GM08714 (cell line): ENCODE measurements at regions not wholly inside any gene's neighbourhood (a gene's known extent, or its start where the extent isn't known, plus 50 kb on each side); places are given as distances from the start of the nearest gene placed in this dataset.

Experiments
- H3K4me3 ChIP-seq: fragments of 200-500 bp; sonication (Bioruptor generic); 2 replicates; pipeline ENCODE4 v1.5.1; 2014; ENCODE audit warnings: mild to moderate bottlenecking, low read length, inconsistent platforms
- ZNF274 ChIP-seq: IDR thresholded peaks from 2 replicates; pipeline ENCODE4 v1.6.1; 2012; ENCODE audit warnings: mild to moderate bottlenecking, low read depth, low read length

GRCh38 chr6:170130201-170130621 is 160.7 kb downstream of the DLL1 start:
- TF ChIP-seq ZNF274 = no peak
- no peak overlapping the region for H3K4me3 ChIP-seq

DNA sequence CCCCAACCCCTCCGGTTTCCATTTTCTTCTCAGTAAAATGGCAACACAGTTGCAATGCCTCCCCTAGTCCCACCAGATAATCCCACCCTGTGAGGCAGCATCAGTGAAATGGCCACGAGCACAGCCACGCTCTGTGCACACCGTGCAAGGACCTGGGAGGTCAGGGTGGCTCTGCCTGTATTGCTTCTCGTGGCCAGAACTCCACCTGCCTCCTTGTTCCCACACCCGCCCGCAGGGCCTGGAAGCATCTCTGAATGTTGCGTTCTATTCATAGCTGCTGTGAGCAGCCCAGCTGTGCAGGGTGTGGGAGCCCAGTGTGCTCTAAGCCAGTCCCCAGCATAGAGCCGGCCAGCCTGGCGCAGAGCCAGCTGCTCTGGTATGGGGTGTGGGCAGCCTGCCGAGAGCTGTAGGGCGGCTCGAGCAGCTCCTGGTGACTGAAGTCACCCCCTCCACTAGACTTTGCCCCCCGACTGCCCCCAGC is 161.1 kb downstream of the DLL1 start:
- no peak overlapping the region for H3K4me3 ChIP-seq
- no peak for TF ChIP-seq ZNF274

DNA sequence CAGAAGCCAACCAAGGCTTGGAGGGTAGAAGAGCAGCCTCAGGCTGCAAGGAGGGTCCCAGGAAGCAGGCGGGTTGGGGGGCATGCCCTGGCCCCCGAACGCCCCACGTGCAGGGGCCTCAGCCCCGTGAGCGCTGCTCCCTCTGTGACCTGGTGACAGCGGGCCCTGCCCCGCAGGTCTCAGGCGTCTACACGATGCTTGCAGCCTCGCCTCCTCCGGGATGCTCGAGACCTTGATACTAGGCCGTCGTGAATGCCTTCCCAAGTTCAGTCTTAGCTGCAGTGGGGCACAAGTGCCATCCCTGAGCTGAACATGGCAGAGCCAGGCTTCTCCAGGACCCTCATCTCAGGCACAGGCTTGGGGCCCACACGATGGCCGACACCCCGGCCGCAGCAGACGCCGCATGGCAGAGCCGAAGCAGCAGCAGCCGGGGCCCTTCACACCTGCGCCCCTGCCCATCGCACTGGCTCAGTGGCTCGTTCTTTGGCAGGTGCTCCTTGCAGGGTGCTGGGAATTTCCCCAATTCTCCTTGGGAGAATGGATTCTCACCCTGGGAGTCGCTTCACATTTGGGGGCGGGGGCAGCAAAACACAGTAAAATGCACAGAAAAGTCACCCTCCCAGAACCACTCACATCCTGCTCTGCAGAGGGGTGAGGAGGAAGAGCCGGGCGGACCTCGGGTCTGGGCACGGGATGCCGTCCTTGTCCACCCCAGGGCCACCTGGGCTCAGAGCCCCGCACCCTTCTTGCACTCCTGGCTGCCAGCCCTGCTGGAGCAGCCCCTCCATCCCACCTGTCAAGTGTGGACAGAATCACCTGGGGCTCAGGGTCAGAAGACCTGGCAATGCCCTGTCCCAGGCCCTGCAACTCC is 161.8 kb downstream of the DLL1 start:
- H3K4me3 ChIP-seq = no peak overlapping the region
- no peak for TF ChIP-seq ZNF274

DNA sequence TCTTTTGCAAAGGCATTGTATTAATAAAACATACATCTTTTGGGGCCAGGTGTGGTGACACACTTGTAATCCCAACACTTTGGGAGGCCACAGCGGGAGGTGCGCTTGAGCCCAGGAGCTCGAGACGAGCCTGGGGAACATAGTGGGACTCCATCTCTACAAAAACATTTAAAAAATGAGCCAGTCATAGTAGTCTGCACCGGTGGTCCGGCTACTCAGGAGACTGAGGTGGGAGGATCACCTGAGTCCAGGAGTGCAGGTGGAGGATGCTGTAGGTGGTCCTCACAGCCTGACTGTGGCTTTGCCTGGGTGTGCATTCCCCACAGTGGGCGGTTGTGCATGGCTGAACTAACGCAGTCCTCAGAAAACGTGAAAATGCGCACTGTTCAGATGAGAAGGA is 162.5 kb downstream of the DLL1 start:
- TF ChIP-seq ZNF274 = no peak

DNA sequence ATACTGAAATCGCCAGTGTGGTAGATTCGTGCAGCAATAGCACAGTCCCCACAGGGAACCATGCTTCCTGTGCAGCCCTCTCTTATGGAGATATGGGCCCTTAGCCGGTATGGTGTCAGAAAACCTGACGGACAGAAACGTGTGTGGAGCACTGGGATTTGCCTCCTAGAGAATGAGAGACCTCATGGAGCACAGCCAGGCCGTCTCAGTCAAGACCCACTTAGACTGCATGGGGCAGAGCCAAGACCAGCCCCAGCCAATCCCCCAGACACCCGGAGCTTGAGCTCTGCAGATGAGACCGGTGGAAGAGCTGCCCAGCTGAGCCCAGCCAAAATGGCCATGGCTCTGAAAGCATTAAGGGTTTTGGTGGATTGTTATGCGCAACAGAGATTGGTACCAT is 163.7 kb downstream of the DLL1 start:
- TF ChIP-seq ZNF274 = no peak
- H3K4me3 ChIP-seq = no peak overlapping the region

More for the DNA sequence above, 162.5 kb downstream of the DLL1 start:
- no peak overlapping the region for H3K4me3 ChIP-seq

- TF ChIP-seq ZNF274 = no peak
Measured at GRCh38 chr6:170125456-170126300, 165.2 kb downstream of the DLL1 start.

GRCh38 chr6:170124836-170125235 is 166.0 kb downstream of the DLL1 start:
- TF ChIP-seq ZNF274 = no peak

More at GRCh38 chr6:170125456-170126300, 165.2 kb downstream of the DLL1 start:
- no peak overlapping the region for H3K4me3 ChIP-seq

DNA sequence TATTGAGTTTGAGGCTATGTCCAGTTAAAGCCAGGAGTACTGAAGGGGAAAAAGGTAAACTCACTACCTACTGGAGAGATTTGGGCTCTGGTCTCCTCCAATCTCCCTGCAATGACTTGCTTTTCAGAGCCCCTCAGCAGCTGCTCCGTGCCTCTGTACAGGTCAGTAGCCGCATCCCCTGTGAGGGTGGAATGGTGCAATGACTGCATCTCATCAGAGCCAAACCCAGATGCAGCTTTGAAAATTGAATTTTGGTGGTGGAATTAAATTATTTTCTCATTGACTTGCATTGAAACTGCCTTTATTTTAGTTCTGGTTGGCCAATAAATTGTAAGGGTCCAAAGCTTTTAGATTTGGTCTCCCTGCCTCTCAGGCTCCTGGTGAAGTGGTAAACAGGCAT is 166.7 kb downstream of the DLL1 start:
- no peak for TF ChIP-seq ZNF274
- no peak overlapping the region for H3K4me3 ChIP-seq

More at GRCh38 chr6:170124836-170125235, 166.0 kb downstream of the DLL1 start:
- no peak overlapping the region for H3K4me3 ChIP-seq

- TF ChIP-seq ZNF274 = no peak
Measured at GRCh38 chr6:170122651-170123050, 168.2 kb downstream of the DLL1 start.

DNA sequence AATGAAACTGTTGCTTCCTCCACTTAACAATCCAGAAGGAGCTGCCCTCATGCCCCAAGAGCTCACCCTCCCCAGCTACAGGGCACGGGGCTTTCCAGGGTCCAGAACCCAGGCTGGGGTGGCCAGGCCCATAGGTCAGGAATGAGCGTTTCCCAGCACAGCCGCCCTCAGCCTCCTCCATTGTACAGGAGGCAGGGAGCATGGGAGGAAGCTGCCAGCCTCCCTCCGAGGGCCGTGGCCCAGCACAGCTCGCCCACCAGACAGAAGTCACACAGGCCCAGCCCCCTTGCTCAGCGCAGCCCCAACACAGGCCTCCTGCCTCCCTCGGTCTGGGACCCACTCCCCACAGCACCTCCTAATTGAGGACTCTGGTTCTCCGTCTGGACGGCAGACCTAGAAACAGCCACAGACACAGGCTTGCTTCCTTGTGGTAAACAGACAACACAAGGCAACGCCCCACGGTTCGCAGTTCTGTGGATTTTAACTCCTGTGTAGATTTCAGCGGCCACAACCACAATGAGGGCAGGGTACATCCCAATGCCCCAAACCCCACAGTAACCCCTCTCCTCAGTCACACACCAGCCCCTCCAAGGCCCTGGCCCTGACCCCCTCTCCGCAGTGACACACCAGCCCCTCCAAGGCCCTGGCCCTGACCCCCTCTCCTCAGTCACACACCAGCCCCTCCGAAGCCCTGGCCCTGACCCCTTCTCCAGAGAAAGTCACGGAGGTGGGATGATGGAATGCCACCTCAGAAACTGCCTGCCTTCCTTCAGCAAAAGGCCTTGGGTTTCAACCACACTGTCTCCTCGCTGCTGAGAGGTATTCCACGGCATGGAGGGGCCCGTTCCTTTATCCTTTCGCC is 173.5 kb downstream of the DLL1 start:
- TF ChIP-seq ZNF274 = no peak
- H3K4me3 ChIP-seq = no peak overlapping the region

More at GRCh38 chr6:170122651-170123050, 168.2 kb downstream of the DLL1 start:
- no peak overlapping the region for H3K4me3 ChIP-seq

DNA sequence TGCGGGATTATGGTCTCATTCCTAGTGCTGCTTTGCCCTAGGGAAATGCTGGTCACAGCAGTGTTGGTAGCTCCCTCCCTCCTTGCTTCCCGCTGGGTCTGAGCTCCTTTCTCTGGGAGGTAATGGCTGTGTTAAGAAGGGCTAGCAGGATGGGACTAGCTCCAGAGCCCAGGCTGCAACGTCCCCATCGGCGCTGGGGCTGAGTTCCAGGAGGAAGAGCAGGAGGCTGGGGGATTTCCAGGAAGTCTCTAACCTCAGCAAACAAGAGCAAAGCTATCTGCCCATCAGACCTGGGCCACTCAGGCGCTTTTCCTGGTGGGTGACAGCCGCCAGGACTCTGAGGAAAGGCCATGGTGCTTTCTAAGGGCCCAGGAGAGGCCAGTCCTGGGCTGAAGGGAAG is 174.2 kb downstream of the DLL1 start:
- no peak for TF ChIP-seq ZNF274
- no peak overlapping the region for H3K4me3 ChIP-seq

DNA sequence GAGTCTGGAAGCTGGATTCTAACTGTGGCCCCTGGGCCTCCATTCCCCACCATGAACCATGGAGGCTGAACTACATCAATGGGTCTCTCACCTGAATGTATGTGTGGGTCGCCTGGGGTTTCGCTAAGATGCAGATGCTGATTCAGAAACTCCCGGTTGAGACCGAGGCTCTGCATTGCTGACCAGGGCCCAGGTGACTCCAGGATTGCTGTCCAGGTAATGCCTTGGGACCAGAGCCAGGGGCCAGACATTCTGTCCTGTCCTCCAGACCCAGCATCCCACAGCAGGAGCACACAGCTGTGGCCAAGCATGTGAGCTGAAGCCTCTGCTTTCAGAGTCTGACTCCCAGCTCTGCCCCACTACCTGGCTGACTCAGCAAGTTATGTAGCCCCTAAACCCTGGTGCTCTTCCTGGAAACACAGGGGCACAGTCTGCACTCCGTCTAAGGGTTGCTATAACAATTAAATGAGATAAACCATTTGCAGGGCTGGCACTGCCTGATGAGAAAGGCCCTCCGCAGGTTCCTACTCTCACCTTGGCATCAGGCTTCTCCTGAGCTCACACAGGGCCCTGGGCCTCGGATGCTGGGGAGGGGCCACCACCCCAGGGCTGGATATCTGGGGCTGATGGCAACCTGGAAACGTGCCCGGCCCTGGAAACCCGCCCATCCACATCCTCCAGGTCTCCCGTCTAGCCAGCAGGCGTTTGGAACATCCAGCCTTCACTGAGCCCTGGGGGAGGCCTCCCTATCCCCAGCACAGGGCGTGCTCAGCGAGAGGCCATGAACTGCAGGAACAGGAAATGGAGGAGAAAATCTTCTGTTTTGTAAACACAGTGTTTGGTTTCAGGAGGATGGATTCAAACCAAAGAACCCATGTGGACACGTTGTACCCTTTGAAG is 175.7 kb downstream of the DLL1 start:
- H3K4me3 ChIP-seq = no peak overlapping the region
- TF ChIP-seq ZNF274 = no peak

GRCh38 chr6:170114187-170114945 is 176.5 kb downstream of the DLL1 start:
- H3K4me3 ChIP-seq = no peak overlapping the region
- no peak for TF ChIP-seq ZNF274
